Neuronal stem cell (in vitro differentiated cells): ENCODE measurements at regions not wholly inside any gene's neighbourhood (a gene's known extent, or its start where the extent isn't known, plus 50 kb on each side); places are given as distances from the start of the nearest gene placed in this dataset.

Experiments
- DNase-seq: peaks from one replicate; pipeline ENCODE4 v3.0.0-alpha.2; 2013; ENCODE audit warnings: low spot score
- H2AFZ ChIP-seq: one replicate; pipeline ENCODE4 v1.6.1; 2013; ENCODE audit warnings: mild to moderate bottlenecking, low read length, inconsistent platforms
- H2AK5ac ChIP-seq: 2 replicates; pipeline ENCODE4 v1.6.1; 2013; ENCODE audit warnings: low read depth, mild to moderate bottlenecking, inconsistent platforms, low read length, moderate library complexity, mixed read lengths
- H2BK120ac ChIP-seq: 2 replicates; pipeline ENCODE4 v1.6.1; 2013; ENCODE audit warnings: low read depth, mild to moderate bottlenecking, inconsistent platforms, low read length, moderate library complexity, mixed read lengths
- H2BK12ac ChIP-seq: one replicate; pipeline ENCODE4 v1.6.1; 2013; ENCODE audit warnings: low read length, inconsistent platforms
- H2BK15ac ChIP-seq: 2 replicates; pipeline ENCODE4 v1.6.1; 2013; ENCODE audit warnings: mild to moderate bottlenecking, low read length, inconsistent platforms, mixed read lengths
- H2BK5ac ChIP-seq: one replicate; pipeline ENCODE4 v1.6.1; 2013; ENCODE audit warnings: inconsistent platforms, mild to moderate bottlenecking, low read length, moderate library complexity
- H3K14ac ChIP-seq: one replicate; pipeline ENCODE4 v1.6.1; 2013; ENCODE audit warnings: low read length, inconsistent platforms
- H3K18ac ChIP-seq: 2 replicates; pipeline ENCODE4 v1.6.1; 2013; ENCODE audit warnings: low read length, inconsistent platforms
- H3K23ac ChIP-seq: 2 replicates; pipeline ENCODE4 v1.6.1; 2013; ENCODE audit warnings: low read depth, mild to moderate bottlenecking, mixed read lengths, low read length, inconsistent platforms; ENCODE audit not compliant: poor library complexity
- H3K27ac ChIP-seq: replicated peaks from 3 replicates; pipeline ENCODE4 v1.5.1; 2013; ENCODE audit warnings: low read length, inconsistent platforms
- H3K27me3 ChIP-seq, 3 experiments: 2 replicates each; pipeline ENCODE4 v1.6.1; 2013; ENCODE audit warnings: low read length in 3 of 3, mild to moderate bottlenecking in 2 of 3, inconsistent platforms in 1 of 3, low read depth in 1 of 3, mixed read lengths in 1 of 3, moderate library complexity in 1 of 3; ENCODE audit not compliant: control insufficient read depth in 3 of 3, insufficient read depth in 3 of 3
- H3K36me3 ChIP-seq, 2 donors: replicated peaks in 1 of 2; 2 replicates each; pipeline ENCODE4 v1.6.1; 2013; ENCODE audit warnings: low read length in 2 of 2; ENCODE audit not compliant: control insufficient read depth in 2 of 2, insufficient read depth in 2 of 2
- H3K4ac ChIP-seq: 2 replicates; pipeline ENCODE4 v1.6.1; 2013; ENCODE audit warnings: inconsistent platforms, mild to moderate bottlenecking, low read length, moderate library complexity
- H3K4me1 ChIP-seq, 2 donors: 1 replicate in 1 of 2; 2 replicates in 1 of 2; pipeline ENCODE4 v1.6.1; 2013; ENCODE audit warnings: low read length in 2 of 2, low read depth in 1 of 2; ENCODE audit not compliant: control insufficient read depth in 2 of 2, insufficient read depth in 1 of 2
- H3K4me2 ChIP-seq: one replicate; pipeline ENCODE4 v1.6.1; 2013; ENCODE audit warnings: mild to moderate bottlenecking, low read length, inconsistent platforms; ENCODE audit not compliant: insufficient read depth, poor library complexity, severe bottlenecking
- H3K4me3 ChIP-seq, 2 donors: 2 replicates each; pipeline ENCODE4 v1.5.1; 2013; ENCODE audit warnings: low read length in 2 of 2, mild to moderate bottlenecking in 2 of 2, inconsistent platforms in 1 of 2, moderate library complexity in 1 of 2
- H3K79me1 ChIP-seq: one replicate; pipeline ENCODE4 v1.6.1; 2013; ENCODE audit warnings: low read depth, mild to moderate bottlenecking, inconsistent platforms, low read length, moderate library complexity
- H3K9ac ChIP-seq: one replicate; pipeline ENCODE4 v1.6.1; 2013; ENCODE audit warnings: mild to moderate bottlenecking, low read depth, low read length, inconsistent platforms; ENCODE audit not compliant: poor library complexity
- H3K9me3 ChIP-seq, 2 donors: replicated peaks in 1 of 2; 2 replicates each; pipeline versions ENCODE3 to v1.6.1; 2013; ENCODE audit warnings: low read length in 2 of 2, mild to moderate bottlenecking in 2 of 2, inconsistent platforms in 1 of 2, low read depth in 1 of 2, mixed read lengths in 1 of 2, moderate library complexity in 1 of 2; ENCODE audit not compliant: control insufficient read depth in 2 of 2, insufficient read depth in 1 of 2
- H4K8ac ChIP-seq: one replicate; pipeline ENCODE4 v1.6.1; 2013; ENCODE audit warnings: low read depth, mild to moderate bottlenecking, inconsistent platforms, low read length, moderate library complexity
- H4K91ac ChIP-seq: one replicate; pipeline ENCODE4 v1.6.1; 2013; ENCODE audit warnings: low read length, low read depth, mild to moderate bottlenecking, inconsistent platforms; ENCODE audit not compliant: poor library complexity
- WGBS, 2 donors: extraction: QIAGEN DNeasy Blood & Tissue Kit; methylation state at CpG; one replicate each; pipeline ENCODE4 v1.1.7; 2013; ENCODE audit warnings: missing lambda C conversion rate in 2 of 2, mixed read lengths in 1 of 2; ENCODE audit not compliant: insufficient read length in 2 of 2, insufficient replicate concordance in 1 of 2; ENCODE audit errors: extremely low coverage in 2 of 2; 5-methylcytosine and 5-hydroxymethylcytosine counted together

DNA sequence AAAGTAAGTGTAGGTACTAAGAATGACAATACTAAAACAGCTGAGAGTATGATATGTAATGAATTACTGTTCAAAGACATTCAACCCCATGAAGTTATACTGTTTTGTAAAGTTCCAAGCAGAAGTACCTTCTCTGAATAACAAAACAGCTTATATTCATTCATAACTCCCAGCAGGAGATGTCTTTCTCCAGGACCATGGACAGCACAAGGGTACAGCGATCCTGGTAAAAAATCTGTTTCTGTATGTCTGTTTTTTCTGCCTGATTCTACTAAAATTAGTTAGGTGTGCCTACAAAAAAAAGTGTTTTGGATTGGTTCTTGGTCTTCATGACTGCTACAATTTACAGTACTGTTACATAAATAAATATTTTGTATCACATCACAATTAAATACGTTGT is 172.5 kb upstream of the SLITRK5 start:
- H2AK5ac ChIP-seq = no peak overlapping the region
- no peak overlapping the region for H3K4me3 ChIP-seq
- no peak overlapping the region for H4K8ac ChIP-seq
- no peak overlapping the region for H4K91ac ChIP-seq
- H3K18ac ChIP-seq = no peak overlapping the region
- H2BK5ac ChIP-seq = no peak overlapping the region
- H3K9me3 ChIP-seq = no peaks in the 10 kb centered on the region
- H3K9ac ChIP-seq = no peak overlapping the region
- H3K79me1 ChIP-seq = no peaks in the 10 kb centered on the region
- H2BK120ac ChIP-seq = no peak overlapping the region
- H2AFZ ChIP-seq = no peak overlapping the region
- H2BK12ac ChIP-seq = no peak overlapping the region
- no peak overlapping the region for H3K27ac ChIP-seq
- no peak overlapping the region for H3K23ac ChIP-seq
- no peaks in the 10 kb centered on the region for H3K4me1 ChIP-seq
- H2BK15ac ChIP-seq = no peak overlapping the region
- no CpG with 5 or more reads among the region's 2 CpGs for WGBS, 2 donors
- no peaks in the 10 kb centered on the region for H3K27me3 ChIP-seq
- no peak overlapping the region for H3K4ac ChIP-seq
- no peaks in the 10 kb centered on the region for H3K36me3 ChIP-seq
- no peak overlapping the region for H3K4me2 ChIP-seq
- peak; percentile 35 for DNase-seq
- H3K14ac ChIP-seq = no peak overlapping the region

DNA sequence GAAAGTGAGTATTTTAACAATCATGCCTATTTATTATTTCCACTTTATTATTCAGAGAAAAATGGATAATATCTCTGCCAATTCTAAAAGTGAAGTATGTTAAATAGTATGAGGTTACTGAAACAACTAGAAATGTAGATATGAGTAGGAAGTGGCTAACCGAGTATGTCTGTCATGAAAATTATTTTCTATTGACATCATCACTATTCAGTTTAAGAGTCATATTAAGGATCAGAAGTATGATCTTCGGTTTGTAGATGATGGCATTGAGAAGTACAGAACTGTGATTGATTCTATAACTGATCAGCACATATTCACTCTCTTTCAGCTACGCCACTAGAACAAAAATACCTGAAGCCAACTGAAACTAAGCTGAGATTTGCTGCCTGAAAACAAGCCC is 146.4 kb upstream of the SLITRK5 start:
- Histone ChIP-seq H3K4me3 (no peak overlapping the region), H3K23ac (no peak overlapping the region), H3K79me1 (no peaks in the 10 kb centered on the region), H2AFZ (no peak overlapping the region), H3K27ac (no peak overlapping the region), H3K4me2 (no peak overlapping the region), H2BK5ac (no peak overlapping the region), H2BK120ac (no peak overlapping the region), H4K8ac (no peak overlapping the region), H2BK12ac (no peak overlapping the region), H3K27me3 (no peaks in the 10 kb centered on the region), H3K9me3 (no peaks in the 10 kb centered on the region), H3K36me3 (no peaks in the 10 kb centered on the region), H3K4ac (no peak overlapping the region), H3K18ac (no peak overlapping the region), H3K14ac (no peak overlapping the region), H2BK15ac (no peak overlapping the region), H3K4me1 (no peaks in the 10 kb centered on the region), H4K91ac (no peak overlapping the region), H2AK5ac (no peak overlapping the region), H3K9ac (no peak overlapping the region)
- no peak for DNase-seq
- no CpG with 5 or more reads among the region's 3 CpGs for WGBS, 2 donors

DNA sequence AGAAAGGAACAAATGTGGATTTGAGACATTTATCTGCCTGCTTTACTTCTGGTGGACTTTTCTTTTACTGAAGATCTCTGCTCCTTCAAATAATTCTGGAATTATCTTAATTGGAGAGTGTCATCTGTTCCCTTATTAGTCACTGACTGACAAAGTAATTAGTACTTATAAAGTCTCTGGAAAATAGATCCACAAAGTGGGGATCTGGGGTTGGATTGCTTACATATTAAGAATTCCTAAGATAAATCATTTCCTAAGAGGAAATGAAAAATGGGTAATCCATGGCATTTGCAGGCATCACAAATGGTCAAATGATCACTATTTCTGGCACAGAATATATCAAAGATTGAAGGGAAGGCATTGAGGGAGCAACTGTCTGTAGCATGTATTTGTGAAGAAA is 137.4 kb upstream of the SLITRK5 start:
- no peaks in the 10 kb centered on the region for H3K9me3 ChIP-seq
- no peak for DNase-seq
- no peak overlapping the region for H2AFZ ChIP-seq
- no peaks in the 10 kb centered on the region for H3K79me1 ChIP-seq
- H3K9ac ChIP-seq = no peak overlapping the region
- no peak overlapping the region for H3K4ac ChIP-seq
- no peaks in the 10 kb centered on the region for H3K27me3 ChIP-seq
- H2BK12ac ChIP-seq = no peak overlapping the region
- no peaks in the 10 kb centered on the region for H3K4me1 ChIP-seq
- no peak overlapping the region for H3K23ac ChIP-seq
- H3K4me2 ChIP-seq = no peak overlapping the region
- no peaks in the 10 kb centered on the region for H3K36me3 ChIP-seq
- no peak overlapping the region for H3K14ac ChIP-seq
- H3K27ac ChIP-seq = no peak overlapping the region
- H2BK120ac ChIP-seq = no peak overlapping the region
- no peak overlapping the region for H2BK5ac ChIP-seq
- no peak overlapping the region for H3K4me3 ChIP-seq
- no peak overlapping the region for H3K18ac ChIP-seq
- no peak overlapping the region for H4K8ac ChIP-seq
- no peak overlapping the region for H4K91ac ChIP-seq
- H2AK5ac ChIP-seq = no peak overlapping the region
- H2BK15ac ChIP-seq = no peak overlapping the region

- H3K4me2 ChIP-seq = no peak overlapping the region
- no peak overlapping the region for H3K9ac ChIP-seq
- H3K27ac ChIP-seq = no peak overlapping the region
- no peak overlapping the region for H3K4ac ChIP-seq
- DNase-seq = no peak
- no peaks in the 10 kb centered on the region for H3K27me3 ChIP-seq
- no peak overlapping the region for H2BK5ac ChIP-seq
- no peak overlapping the region for H4K91ac ChIP-seq
- no peak overlapping the region for H3K14ac ChIP-seq
- no peak overlapping the region for H2BK120ac ChIP-seq
- H2AFZ ChIP-seq = no peak overlapping the region
- H3K79me1 ChIP-seq = no peaks in the 10 kb centered on the region
- H2BK15ac ChIP-seq = no peak overlapping the region
- no peak overlapping the region for H3K23ac ChIP-seq
- no peak overlapping the region for H3K18ac ChIP-seq
- H3K4me1 ChIP-seq = no peaks in the 10 kb centered on the region
- H2BK12ac ChIP-seq = no peak overlapping the region
- H3K9me3 ChIP-seq = no peaks in the 10 kb centered on the region
- H2AK5ac ChIP-seq = no peak overlapping the region
- H3K36me3 ChIP-seq = no peaks in the 10 kb centered on the region
- no peak overlapping the region for H4K8ac ChIP-seq
- no peak overlapping the region for H3K4me3 ChIP-seq
- no CpG with 5 or more reads among the region's 1 CpG for WGBS, 2 donors
Observed at GRCh38 chr13:87535911-87536310, 135.3 kb upstream of the SLITRK5 start.
